Activated CD4-positive, alpha-beta memory T cell treated with anti-CD3 and anti-CD28 coated beads for 36 hours (primary cell): ENCODE measurements at regions not wholly inside any gene's neighbourhood (a gene's known extent, or its start where the extent isn't known, plus 50 kb on each side); places are given as distances from the start of the nearest gene placed in this dataset.
A peak's percentile ranks its signal among the peaks of the same experiment; 100 is the strongest.

Experiments
- CTCF ChIA-PET: fragments of 350-600 bp; sonication (Branson Sonifier 250); formaldehyde crosslinking; loops from one replicate; lab custom pipeline; 2021; ENCODE audit warnings: antibody characterized with exemption, inconsistent platforms; lab: Charles Lee
- POLR2A ChIA-PET: fragments of 350-600 bp; sonication (Branson Sonifier 250); formaldehyde crosslinking; loops from one replicate; lab custom pipeline; 2021; ENCODE audit warnings: antibody characterized with exemption; lab: Charles Lee
- DNase-seq: peaks from one replicate; pipeline ENCODE4 v3.0.0-alpha.2; 2020
- H3K27ac Mint-ChIP-seq: one replicate; pipeline ENCODE4 v1.8.0; 2021; ENCODE audit warnings: mixed read lengths
- H3K27me3 Mint-ChIP-seq: one replicate; pipeline ENCODE4 v1.8.0; 2021; ENCODE audit warnings: mixed read lengths
- H3K36me3 Mint-ChIP-seq: one replicate; pipeline ENCODE4 v1.8.0; 2021; ENCODE audit warnings: mixed read lengths
- H3K4me1 Mint-ChIP-seq: one replicate; pipeline ENCODE4 v1.8.0; 2021; ENCODE audit warnings: low read depth, mixed read lengths
- H3K4me3 Mint-ChIP-seq: one replicate; pipeline ENCODE4 v1.8.0; 2021; ENCODE audit warnings: mild to moderate bottlenecking, mixed read lengths
- H3K9me3 Mint-ChIP-seq: one replicate; pipeline ENCODE4 v1.8.0; 2021; ENCODE audit warnings: mixed read lengths
- intact Hi-C: fragments of 100-400 bp; cut with micrococcal nuclease; formaldehyde crosslinking; loops from one replicate; pipeline ENCODE4 v1.15.1; 2023

DNA sequence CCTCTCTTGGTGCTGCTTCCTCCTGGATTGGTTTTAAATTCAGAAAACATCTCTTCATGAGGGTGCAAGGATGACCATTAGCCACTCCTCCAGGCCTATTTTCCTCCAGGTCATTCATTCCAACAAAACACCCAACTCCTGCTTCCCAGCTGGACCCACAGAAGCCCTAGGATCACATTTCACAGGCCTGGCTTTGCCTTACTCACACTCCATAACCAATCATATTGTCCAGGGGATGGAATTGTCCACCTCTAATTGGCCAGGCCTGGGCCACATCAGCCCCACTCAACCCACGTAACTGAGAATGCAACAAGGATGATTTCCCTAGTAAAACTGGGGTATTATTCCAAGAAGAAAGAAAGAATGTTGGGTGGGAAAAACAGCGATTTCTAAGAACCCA lies 616.7 kb upstream of the SUCLG2 start:
- ChIA-PET CTCF (no interaction called here), POLR2A (no interaction called here)
- no peaks in the 10 kb centered on the region for H3K4me1 Mint-ChIP-seq
- DNase-seq: no peak
- no peaks in the 10 kb centered on the region for H3K9me3 Mint-ChIP-seq
- no peak overlapping the region for H3K27ac Mint-ChIP-seq
- intact Hi-C loops: no loop called here
- no peaks in the 10 kb centered on the region for H3K27me3 Mint-ChIP-seq
- no peaks in the 10 kb centered on the region for H3K36me3 Mint-ChIP-seq
- no peak overlapping the region for H3K4me3 Mint-ChIP-seq

DNA sequence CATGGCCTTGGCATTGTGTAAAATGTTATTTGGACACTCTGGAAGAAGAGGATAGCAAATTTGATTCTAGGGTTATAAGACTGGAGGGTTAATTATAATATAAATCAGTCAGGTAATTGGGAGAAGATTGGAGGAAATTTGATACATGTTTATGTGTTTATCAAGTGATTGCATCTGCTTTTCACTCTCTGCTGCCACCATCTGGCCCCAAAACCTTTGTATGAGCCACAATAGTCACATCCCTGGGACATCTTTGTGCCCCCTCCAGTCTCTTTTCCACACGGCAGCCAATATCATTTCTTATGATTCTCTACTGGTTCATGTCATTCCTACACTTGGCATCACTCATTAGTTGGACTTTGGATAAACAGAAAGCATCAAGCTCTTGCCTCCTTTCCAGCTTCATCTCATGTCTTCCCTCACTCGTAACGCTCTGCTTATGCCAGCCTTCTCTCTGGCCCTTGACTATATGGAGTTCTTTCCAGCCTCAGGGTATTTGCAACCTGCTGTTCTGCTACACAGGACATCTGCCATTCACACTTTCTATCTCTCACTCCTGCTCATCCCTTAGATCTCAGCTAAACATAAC lies 602.3 kb upstream of the SUCLG2 start:
- no peak overlapping the region for H3K4me3 Mint-ChIP-seq
- intact Hi-C loops: loop anchor here (10.0 kb wide), 1 partner anchor 252 kb away; a partner anchor contains a TSS
- no peaks in the 10 kb centered on the region for H3K9me3 Mint-ChIP-seq
- peaks cover 5% of the 10 kb centered on the region for H3K36me3 Mint-ChIP-seq
- H3K27ac Mint-ChIP-seq: no peak overlapping the region
- no peaks in the 10 kb centered on the region for H3K4me1 Mint-ChIP-seq
- H3K27me3 Mint-ChIP-seq: no peaks in the 10 kb centered on the region
- ChIA-PET POLR2A (interaction anchor here (1.2 kb wide), 1 partner anchor 12 kb away, joined by 3 read pairs; no protein-coding TSS in a partner anchor), CTCF (interaction anchor here (1.0 kb wide), 1 partner anchor 621 kb away, joined by 3 read pairs; no protein-coding TSS in a partner anchor)
- DNase-seq: peak; percentile 36

DNA sequence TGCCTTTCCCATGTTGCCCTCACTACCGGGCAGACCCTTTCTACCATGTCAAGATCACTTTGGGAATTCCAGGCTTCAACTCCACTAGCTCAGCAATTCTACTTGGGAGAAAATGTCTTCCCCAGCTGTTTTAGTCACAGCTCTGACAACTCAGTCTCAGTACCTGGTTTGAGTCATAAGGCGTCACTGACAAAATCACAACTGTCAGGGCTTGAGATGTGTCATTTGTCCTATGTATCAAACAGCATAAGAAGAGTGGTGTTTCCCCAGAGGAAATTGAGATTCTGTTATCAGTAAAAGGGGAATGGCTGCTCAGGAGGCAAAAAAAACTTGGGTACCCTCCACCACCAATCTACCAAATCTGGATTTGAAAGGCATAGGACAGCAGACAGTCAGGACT lies 594.9 kb upstream of the SUCLG2 start:
- intact Hi-C loops: loop anchor here (1.0 to 5.0 kb wide), 4 partner anchors 157 to 1249 kb away; no protein-coding TSS in a partner anchor

DNA sequence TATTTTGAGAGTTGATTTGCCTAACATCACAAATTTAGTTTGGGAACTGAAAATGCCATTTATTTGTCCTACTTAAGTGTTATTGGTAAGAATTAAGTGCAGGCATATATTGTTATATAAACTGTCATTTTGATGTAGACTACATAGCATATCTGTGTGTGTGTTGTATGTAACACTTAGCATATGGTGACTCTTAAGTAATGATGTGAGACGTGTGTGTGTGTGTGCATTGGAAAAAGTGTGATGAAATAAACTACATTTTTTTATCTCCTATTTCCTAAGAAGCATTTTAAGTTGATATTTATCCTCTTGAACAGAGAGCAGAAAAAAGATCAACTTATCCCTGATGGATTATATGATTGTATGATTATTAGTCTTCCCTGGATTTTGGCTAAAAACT lies 588.2 kb upstream of the SUCLG2 start:
- ChIA-PET CTCF (no interaction called here), POLR2A (no interaction called here)
- no peaks in the 10 kb centered on the region for H3K4me1 Mint-ChIP-seq
- intact Hi-C loops: no loop called here
- DNase-seq: no peak
- H3K4me3 Mint-ChIP-seq: no peak overlapping the region
- H3K9me3 Mint-ChIP-seq: no peaks in the 10 kb centered on the region
- peaks cover 5% of the 10 kb centered on the region for H3K36me3 Mint-ChIP-seq
- H3K27ac Mint-ChIP-seq: no peak overlapping the region
- no peaks in the 10 kb centered on the region for H3K27me3 Mint-ChIP-seq

More for the DNA sequence above, 594.9 kb upstream of the SUCLG2 start:
- Mint-ChIP-seq H3K27me3 (no peaks in the 10 kb centered on the region), H3K4me3 (no peak overlapping the region), H3K4me1 (peaks cover 4% of the 10 kb centered on the region), H3K36me3 (peaks cover 7% of the 10 kb centered on the region), H3K27ac (no peak overlapping the region), H3K9me3 (no peaks in the 10 kb centered on the region)
- ChIA-PET CTCF (interaction anchor here (1.2 kb wide), 1 partner anchor 1135 kb away, joined by 3 read pairs; no protein-coding TSS in a partner anchor), POLR2A (no interaction called here)
- peak; percentile 44 for DNase-seq

DNA sequence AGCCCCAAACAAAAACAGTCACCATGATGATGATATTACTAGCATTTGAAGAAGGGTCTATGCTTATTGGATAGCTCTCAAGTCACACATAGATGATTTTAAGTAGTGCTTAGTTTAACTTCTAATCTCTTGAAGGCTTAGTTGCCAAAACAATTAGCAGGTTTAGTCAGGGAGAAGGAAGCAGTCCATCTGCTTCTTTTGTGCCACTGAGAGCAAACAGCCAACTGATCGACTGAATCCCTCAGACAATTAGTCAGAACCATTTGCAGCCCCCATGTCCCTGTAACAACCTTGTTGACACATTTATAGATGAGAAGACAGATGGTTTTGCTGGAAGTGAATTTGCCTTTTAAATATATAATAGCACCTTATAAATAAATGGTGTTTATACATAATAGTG lies 585.1 kb upstream of the SUCLG2 start:
- CTCF ChIA-PET: interaction anchor here (0.7 kb wide), 1 partner anchor 119 kb away, joined by 3 read pairs; no protein-coding TSS in a partner anchor
- no peaks in the 10 kb centered on the region for H3K9me3 Mint-ChIP-seq
- intact Hi-C loops: no loop called here
- no peak overlapping the region for H3K4me3 Mint-ChIP-seq
- H3K27ac Mint-ChIP-seq: no peak overlapping the region
- H3K27me3 Mint-ChIP-seq: no peaks in the 10 kb centered on the region
- H3K4me1 Mint-ChIP-seq: no peaks in the 10 kb centered on the region
- H3K36me3 Mint-ChIP-seq: peaks cover 6% of the 10 kb centered on the region
- DNase-seq: no peak
- POLR2A ChIA-PET: no interaction called here

DNA sequence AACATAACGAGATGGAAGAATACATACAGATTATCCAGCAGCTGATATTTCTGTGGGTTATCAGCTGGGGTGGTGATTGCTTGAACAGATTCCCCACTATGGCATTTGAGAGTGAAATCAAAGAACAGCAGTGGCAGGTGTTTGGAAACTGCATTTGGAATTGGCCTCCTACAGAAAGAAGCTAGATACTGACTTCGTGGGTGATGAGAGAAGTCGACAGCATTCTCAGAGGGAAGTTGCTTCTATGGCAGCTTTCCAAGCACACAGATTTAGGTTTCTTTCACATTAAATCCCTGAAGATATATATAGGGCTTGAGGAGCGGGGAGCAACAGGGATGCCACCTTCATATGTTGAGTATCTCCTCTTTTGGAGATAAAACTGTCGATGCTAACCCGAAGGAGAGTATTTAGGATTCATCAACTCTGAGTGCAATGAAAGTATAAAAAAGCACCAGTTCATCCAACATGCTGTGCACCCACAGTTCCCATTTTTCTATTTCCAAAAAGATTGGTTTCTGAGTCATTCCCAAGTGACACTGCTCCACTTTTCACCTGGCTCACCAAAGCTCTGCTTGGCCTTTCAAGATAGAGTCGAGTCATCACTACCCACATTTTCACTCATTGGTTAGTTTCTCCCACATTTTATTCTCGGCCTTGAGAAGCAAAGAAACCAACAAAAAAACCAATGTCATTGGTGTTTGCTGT lies 579.8 kb upstream of the SUCLG2 start:
- intact Hi-C loops: no loop called here
- H3K4me3 Mint-ChIP-seq: no peak overlapping the region
- H3K27ac Mint-ChIP-seq: no peak overlapping the region
- no peak for DNase-seq
- H3K27me3 Mint-ChIP-seq: no peaks in the 10 kb centered on the region
- CTCF ChIA-PET: no interaction called here
- H3K36me3 Mint-ChIP-seq: peaks cover 9% of the 10 kb centered on the region
- POLR2A ChIA-PET: no interaction called here
- no peaks in the 10 kb centered on the region for H3K4me1 Mint-ChIP-seq
- peaks cover 6% of the 10 kb centered on the region for H3K9me3 Mint-ChIP-seq

DNA sequence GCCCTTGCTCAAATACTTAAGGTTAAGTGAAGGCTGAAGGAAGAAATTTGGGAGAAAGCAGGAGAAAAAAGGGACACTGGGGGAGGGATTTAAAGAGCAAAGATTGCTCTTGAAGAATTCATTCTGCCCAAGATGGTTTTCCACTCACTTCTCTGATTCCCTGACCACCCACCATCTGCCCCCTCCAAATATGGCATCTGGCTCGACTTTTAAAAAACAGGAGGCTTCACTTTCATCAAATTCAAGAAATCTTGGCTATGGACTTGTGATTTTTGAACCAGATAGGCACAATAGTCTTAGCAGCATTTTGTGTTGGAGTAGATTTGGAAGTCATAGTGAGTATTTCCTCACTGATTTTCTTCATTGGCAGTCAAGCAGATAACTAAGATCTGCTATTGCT lies 574.4 kb upstream of the SUCLG2 start:
- H3K27ac Mint-ChIP-seq: no peak overlapping the region
- intact Hi-C loops: no loop called here

DNA sequence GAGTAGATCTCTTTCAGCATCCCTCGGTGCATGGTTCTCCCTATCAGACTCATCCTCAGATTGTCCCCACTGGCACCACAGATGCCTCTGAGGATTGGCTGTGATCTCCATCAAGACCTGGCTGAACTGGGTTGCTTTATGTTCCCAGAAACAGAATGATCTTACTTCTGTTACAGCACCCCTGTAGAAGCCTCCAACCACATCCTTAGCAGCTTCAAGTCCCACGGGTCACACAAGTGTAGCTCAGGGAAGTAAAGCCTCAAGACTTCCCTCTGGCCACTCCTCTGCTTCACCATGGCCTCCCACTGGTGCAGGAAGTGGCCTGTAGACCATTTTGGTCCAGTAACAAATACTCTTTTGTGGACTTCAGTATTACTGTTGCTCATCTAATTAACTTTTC lies 566.4 kb upstream of the SUCLG2 start:
- Mint-ChIP-seq H3K9me3 (no peaks in the 10 kb centered on the region), H3K27me3 (no peaks in the 10 kb centered on the region), H3K27ac (no peak overlapping the region), H3K4me1 (no peaks in the 10 kb centered on the region), H3K4me3 (no peak overlapping the region), H3K36me3 (no peaks in the 10 kb centered on the region)
- ChIA-PET POLR2A (no interaction called here), CTCF (no interaction called here)
- DNase-seq: no peak
- intact Hi-C loops: no loop called here

More for the DNA sequence above, 574.4 kb upstream of the SUCLG2 start:
- DNase-seq: no peak
- Mint-ChIP-seq H3K36me3 (peaks cover 3% of the 10 kb centered on the region), H3K9me3 (peaks cover 6% of the 10 kb centered on the region), H3K27me3 (no peaks in the 10 kb centered on the region), H3K4me3 (no peak overlapping the region), H3K4me1 (no peaks in the 10 kb centered on the region)
- POLR2A ChIA-PET: no interaction called here
- CTCF ChIA-PET: no interaction called here

DNA sequence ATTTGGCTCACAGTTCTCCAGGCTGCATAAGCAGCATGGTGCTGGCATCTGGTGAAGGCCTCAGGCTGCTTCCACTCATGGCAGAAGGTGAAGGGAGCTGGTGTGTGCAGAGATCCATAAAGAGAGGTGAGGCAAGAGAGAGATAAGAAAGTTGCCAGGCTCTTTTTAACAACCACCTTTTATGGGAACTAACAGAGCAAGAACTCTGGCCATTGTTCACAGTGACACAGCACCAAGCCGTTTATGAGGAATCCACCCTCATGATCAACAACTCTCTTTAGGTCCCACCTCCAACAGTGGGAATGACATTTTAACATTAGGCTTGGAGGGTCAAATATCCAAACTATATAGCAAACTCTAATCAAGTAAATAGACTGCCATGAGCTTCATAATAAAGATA lies 557.2 kb upstream of the SUCLG2 start:
- no peak for DNase-seq
- no peaks in the 10 kb centered on the region for H3K9me3 Mint-ChIP-seq
- intact Hi-C loops: no loop called here
- no peaks in the 10 kb centered on the region for H3K36me3 Mint-ChIP-seq
- ChIA-PET POLR2A (no interaction called here), CTCF (no interaction called here)
- H3K27me3 Mint-ChIP-seq: no peaks in the 10 kb centered on the region
- no peak overlapping the region for H3K4me3 Mint-ChIP-seq
- H3K27ac Mint-ChIP-seq: no peak overlapping the region
- no peaks in the 10 kb centered on the region for H3K4me1 Mint-ChIP-seq

DNA sequence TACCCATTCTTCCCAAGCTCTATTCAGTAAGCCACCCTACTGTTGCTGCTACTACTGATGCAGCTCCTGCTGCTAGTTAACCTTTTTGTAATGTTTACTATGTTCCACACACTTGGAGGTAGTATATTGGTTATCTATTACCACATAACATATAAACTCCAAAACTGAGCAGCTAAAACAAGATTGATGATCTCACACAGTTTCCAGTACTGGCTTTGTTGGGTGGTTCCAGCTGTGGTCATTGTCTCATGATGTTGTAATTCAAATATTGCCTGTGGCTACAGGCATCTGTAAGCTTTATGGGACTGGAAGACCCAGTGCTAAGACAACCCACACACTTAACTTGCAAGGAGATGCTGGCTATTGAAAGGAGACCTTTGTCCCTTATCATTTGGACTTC lies 556.2 kb upstream of the SUCLG2 start:
- Mint-ChIP-seq H3K36me3 (no peaks in the 10 kb centered on the region), H3K4me3 (no peak overlapping the region), H3K4me1 (no peaks in the 10 kb centered on the region), H3K27ac (no peak overlapping the region), H3K27me3 (no peaks in the 10 kb centered on the region), H3K9me3 (no peaks in the 10 kb centered on the region)
- intact Hi-C loops: no loop called here
- ChIA-PET POLR2A (no interaction called here), CTCF (no interaction called here)
- DNase-seq: no peak

DNA sequence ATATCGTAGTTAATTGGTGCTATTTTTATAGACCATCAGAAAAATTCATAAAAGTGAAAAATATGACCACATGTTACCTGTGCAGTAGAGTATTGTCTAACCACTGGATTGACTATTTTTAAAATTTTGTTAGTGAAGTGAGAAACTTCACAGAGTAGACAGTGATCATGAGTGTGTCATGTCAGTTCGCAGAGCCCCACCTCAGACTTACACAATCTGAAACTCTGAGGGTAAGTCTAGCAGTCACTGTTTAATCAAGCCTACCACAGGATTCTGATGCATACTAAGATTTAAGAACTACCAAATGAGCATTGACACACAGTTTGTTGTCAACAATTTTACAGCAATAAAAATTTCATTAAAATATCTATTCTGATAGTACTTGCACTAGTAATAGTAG lies 552.9 kb upstream of the SUCLG2 start:
- intact Hi-C loops: no loop called here
- Mint-ChIP-seq H3K4me3 (no peak overlapping the region), H3K27ac (no peak overlapping the region), H3K27me3 (no peaks in the 10 kb centered on the region), H3K9me3 (peaks cover 7% of the 10 kb centered on the region), H3K36me3 (peaks cover 8% of the 10 kb centered on the region), H3K4me1 (no peaks in the 10 kb centered on the region)
- DNase-seq: no peak
- CTCF ChIA-PET: no interaction called here
- POLR2A ChIA-PET: no interaction called here

DNA sequence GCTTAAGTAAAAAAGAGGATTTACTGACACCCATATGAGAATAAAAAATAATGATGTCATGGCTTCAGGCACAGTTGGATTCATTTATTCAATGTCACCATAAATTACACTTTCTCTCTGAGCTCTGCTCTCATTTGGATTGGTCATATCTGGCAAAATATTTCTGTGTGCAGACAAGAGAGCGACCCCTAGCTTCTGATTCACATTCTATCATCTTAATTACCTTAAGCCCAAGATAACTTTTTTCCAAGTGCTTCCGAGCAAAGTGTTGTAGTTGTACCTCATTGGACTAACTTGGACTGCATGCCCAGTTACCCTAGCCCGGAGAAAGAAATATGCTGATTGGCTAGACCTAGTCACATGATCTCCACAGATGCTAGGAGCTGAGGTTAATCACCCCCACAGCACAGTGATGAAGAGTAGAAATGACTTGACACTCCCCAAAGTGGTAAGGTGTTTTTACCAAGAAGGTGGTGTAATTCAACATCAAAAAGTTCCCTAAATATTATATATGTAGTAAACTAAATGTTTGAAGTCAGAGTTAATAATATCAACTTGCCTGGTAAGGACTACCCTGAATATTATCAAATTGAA lies 552.2 kb upstream of the SUCLG2 start:
- DNase-seq: no peak
- H3K9me3 Mint-ChIP-seq: peaks cover 7% of the 10 kb centered on the region
- no peak overlapping the region for H3K27ac Mint-ChIP-seq
- no peak overlapping the region for H3K4me3 Mint-ChIP-seq
- H3K36me3 Mint-ChIP-seq: peaks cover 8% of the 10 kb centered on the region
- ChIA-PET POLR2A (no interaction called here), CTCF (no interaction called here)
- intact Hi-C loops: no loop called here
- no peaks in the 10 kb centered on the region for H3K27me3 Mint-ChIP-seq
- H3K4me1 Mint-ChIP-seq: no peaks in the 10 kb centered on the region
